Skeletal muscle tissue (tissue), 3 donors: ENCODE measurements at regions not wholly inside any gene's neighbourhood (a gene's known extent, or its start where the extent isn't known, plus 50 kb on each side); places are given as distances from the start of the nearest gene placed in this dataset.

Source experiments
- H3K27ac ChIP-seq: one replicate; pipeline ENCODE4 v1.7.0; 2013; ENCODE audit warnings: mild to moderate bottlenecking, low read depth, low read length, inconsistent platforms
- H3K27me3 ChIP-seq, 3 donors: one replicate each; pipeline ENCODE4 v1.7.0; 2013; ENCODE audit warnings: low read length in 3 of 3; ENCODE audit not compliant: control insufficient read depth in 3 of 3, insufficient read depth in 3 of 3
- H3K36me3 ChIP-seq, 3 donors: one replicate each; pipeline ENCODE4 v1.7.0; 2013; ENCODE audit warnings: low read length in 3 of 3; ENCODE audit not compliant: control insufficient read depth in 3 of 3, insufficient read depth in 3 of 3
- H3K4me1 ChIP-seq, 3 donors: one replicate each; pipeline ENCODE4 v1.7.0; 2013; ENCODE audit warnings: low read length in 3 of 3, mild to moderate bottlenecking in 3 of 3; ENCODE audit not compliant: control insufficient read depth in 3 of 3, insufficient read depth in 3 of 3
- H3K4me3 ChIP-seq, 3 donors: one replicate each; pipeline ENCODE4 v1.7.0; 2013; ENCODE audit warnings: low read length in 3 of 3
- H3K9ac ChIP-seq, 3 donors: one replicate each; pipeline ENCODE4 v1.7.0; 2013; ENCODE audit warnings: low read length in 3 of 3, mild to moderate bottlenecking in 3 of 3, moderate library complexity in 2 of 3, low read depth in 1 of 3
- H3K9me3 ChIP-seq, 3 donors: one replicate each; pipeline ENCODE4 v1.7.0; 2013; ENCODE audit warnings: low read length in 3 of 3; ENCODE audit not compliant: control insufficient read depth in 3 of 3
- donor health status: Osteomylitis.

DNA sequence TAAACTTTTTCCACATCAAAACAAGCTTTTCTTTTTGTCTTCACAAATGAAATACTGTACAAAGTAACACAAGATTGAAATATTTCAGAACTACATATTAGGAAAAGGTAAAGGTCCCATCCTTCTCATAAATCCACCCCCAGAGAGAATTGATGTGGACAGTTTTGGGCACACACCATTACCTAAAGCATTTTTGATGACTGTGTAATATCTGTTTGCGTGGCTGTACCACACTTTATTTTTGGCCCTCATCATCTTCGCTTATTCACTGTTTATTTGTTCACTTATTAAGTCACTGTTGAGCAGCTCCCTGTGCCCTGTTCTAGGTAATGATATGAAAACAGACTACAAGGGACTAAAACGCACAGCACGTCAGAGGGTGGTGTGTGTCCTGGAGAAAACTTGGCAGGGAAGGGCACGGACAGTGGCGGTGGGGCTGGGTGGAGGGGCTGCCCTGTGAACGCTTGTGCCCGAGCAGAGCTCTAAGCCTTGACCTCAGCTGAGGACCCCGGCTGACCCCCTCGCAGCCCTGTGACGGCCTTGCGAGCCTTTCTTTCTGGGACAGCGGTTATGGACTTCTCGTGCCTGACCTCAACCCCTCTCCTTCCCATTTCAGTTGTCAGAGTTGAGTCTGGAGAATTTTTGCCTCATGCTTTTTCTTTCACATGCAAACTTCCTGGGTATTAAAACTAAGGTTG lies 241.3 kb downstream of the EMX2 start:
- Histone ChIP-seq H3K27me3 (peaks cover 0 to 3% (median 0%) of the 10 kb centered on the region in 3 donors), H3K9ac (no peak overlapping the region)

DNA sequence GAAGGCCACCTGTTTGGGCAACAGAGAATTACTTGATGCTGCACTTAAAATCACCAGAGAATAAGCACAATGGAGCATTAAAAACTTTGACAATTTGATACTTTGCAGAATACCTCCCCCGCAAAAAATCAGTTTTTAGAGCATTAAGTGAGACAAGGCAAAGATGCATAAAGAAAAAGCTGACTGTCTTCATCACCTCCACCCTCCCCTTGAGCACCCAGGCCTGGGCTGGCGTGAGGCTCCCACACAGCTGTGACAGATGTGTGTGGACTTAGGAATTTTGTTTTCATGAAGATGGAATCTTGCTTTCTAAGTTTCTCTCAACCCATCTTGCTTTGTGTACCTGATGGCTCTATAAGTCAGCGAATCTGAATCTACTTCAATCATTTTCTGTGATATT lies 242.2 kb downstream of the EMX2 start:
- H3K9me3 ChIP-seq = no peaks in the 10 kb centered on the region
- H3K9ac ChIP-seq = no peak overlapping the region
- peaks cover 0 to 3% (median 2%) of the 10 kb centered on the region in 3 donors for H3K27me3 ChIP-seq
- no peak overlapping the region for H3K4me3 ChIP-seq
- no peaks in the 10 kb centered on the region for H3K36me3 ChIP-seq
- H3K27ac ChIP-seq = no peak overlapping the region
- no peaks in the 10 kb centered on the region for H3K4me1 ChIP-seq

More for the DNA sequence above, 241.3 kb downstream of the EMX2 start:
- H3K4me1 ChIP-seq = no peaks in the 10 kb centered on the region
- H3K9me3 ChIP-seq = no peaks in the 10 kb centered on the region
- H3K27ac ChIP-seq = no peak overlapping the region
- H3K36me3 ChIP-seq = no peaks in the 10 kb centered on the region
- H3K4me3 ChIP-seq = no peak overlapping the region

DNA sequence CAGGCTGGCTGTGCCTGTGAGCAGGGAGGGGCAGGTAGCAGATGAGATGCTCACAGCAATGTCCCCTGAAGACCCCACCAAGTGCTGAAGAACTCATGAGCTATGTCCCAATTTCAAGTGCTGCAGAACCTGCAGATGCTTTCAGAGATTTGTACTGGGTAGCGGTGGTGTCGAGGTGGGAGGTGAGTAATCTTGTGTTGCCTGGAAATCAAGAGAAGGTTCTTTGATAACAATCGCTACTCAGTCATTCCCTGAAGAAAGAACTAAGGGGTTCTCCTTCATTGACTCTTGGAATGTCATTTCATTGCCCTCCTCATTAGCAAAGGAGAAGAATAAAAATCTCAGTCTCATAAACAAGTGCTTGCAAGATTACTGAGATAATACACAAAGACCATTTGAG lies 246.4 kb downstream of the EMX2 start:
- Histone ChIP-seq H3K27ac (no peak overlapping the region), H3K27me3 (peaks cover 0 to 8% (median 3%) of the 10 kb centered on the region in 3 donors), H3K9me3 (no peaks in the 10 kb centered on the region), H3K4me3 (no peak overlapping the region), H3K36me3 (no peaks in the 10 kb centered on the region), H3K4me1 (no peaks in the 10 kb centered on the region), H3K9ac (no peak overlapping the region)

DNA sequence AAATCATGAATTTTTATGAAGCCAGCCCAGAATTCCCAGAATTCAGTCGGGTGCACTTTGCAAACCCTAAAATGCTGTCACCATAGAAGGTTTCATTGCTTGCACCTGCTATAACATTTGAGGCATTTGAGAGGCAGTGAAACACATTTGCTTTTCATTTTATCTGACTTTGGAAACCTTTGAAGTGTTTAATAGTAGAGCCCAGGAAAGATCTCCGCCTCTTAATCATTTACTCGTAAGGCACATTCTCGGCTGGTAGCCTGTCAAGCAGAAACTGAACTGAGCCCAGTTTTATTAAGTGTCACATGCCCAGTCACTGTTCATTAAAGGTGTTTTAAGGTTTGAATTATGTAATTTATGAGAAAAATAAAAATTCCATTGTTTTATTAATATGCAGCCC lies 247.6 kb downstream of the EMX2 start:
- peaks cover 0 to 8% (median 3%) of the 10 kb centered on the region in 3 donors for H3K27me3 ChIP-seq
- no peaks in the 10 kb centered on the region for H3K9me3 ChIP-seq
- H3K4me3 ChIP-seq = no peak overlapping the region
- H3K36me3 ChIP-seq = no peaks in the 10 kb centered on the region
- H3K4me1 ChIP-seq = no peaks in the 10 kb centered on the region
- no peak overlapping the region for H3K27ac ChIP-seq
- H3K9ac ChIP-seq = no peak overlapping the region

DNA sequence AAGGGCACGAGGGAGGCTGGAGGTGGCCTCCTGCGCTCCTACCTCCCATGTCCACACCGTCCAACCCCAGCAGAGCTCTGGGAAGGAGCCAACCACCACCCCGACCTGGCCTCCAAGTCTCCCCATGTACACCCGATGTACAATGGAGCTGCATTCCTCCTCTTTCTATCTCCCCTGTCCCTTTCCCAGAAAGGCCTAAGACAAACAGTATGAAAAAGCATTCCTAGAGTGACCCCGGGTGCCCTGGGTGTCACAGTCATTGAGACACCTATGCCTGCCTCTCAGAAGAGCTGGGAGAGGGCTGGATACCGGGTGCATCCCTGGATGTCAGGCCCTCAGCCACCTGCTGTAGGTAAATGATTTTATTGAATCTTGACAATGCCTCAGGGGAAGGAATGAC lies 248.1 kb downstream of the EMX2 start:
- Histone ChIP-seq H3K9me3 (no peaks in the 10 kb centered on the region), H3K27me3 (peaks cover 0 to 8% (median 3%) of the 10 kb centered on the region in 3 donors), H3K9ac (no peak overlapping the region), H3K36me3 (no peaks in the 10 kb centered on the region), H3K4me1 (no peaks in the 10 kb centered on the region), H3K27ac (no peak overlapping the region), H3K4me3 (no peak overlapping the region)

DNA sequence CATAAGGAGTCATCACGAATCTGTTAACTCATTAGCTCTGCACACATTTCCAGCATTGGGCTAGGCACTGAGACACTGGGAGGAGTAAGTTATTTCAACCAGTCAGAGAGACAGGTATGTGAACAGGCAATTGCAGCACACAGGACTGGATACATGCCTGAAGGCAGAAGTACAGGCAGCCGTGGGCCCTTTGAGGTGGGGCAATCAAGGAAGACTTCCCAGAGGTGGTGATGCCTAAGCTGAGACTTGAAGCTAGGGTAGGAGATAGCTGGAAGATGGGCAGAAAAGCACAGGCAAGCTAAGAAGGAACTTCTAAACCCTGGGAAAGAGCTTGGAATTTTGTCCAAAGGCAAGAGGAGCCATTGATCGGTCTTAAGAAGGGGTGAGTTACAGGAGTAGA lies 249.7 kb downstream of the EMX2 start:
- Histone ChIP-seq H3K9me3 (no peaks in the 10 kb centered on the region), H3K4me1 (no peaks in the 10 kb centered on the region), H3K36me3 (no peaks in the 10 kb centered on the region), H3K9ac (no peak overlapping the region), H3K27ac (no peak overlapping the region), H3K4me3 (no peak overlapping the region), H3K27me3 (peaks cover 0 to 8% (median 3%) of the 10 kb centered on the region in 3 donors)

DNA sequence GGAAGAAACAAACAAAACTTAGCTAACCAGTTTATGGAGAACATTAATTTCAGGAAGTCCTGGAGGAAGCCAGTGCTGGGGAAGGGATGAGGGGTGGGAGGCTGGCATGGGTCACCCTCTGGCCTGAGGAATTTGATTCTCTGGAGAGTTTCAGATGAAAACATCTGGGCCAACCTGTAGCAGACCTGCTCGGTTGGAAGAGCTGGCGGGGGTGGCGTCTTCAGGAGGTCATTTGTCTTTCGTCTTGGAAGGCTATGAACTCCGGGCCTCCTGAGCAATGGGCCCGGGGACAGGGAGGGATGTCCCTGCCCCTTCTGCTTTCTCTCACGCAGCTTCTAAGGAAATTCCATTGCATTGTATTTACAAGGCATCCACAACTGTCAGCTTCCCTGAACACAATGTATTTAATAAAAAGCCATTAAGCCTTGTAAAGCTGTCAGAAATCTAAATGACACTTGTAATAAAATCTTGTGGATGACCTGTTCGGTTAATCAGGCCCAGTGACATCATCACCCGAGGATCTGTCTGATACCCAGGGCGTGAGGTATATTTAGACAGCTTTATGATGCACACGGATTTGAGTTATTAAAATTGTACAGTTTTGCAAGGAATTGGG lies 250.5 kb downstream of the RAB11FIP2 start:
- H3K27ac ChIP-seq = no peak overlapping the region
- H3K27me3 ChIP-seq = peaks cover 0 to 4% (median under 1%) of the 10 kb centered on the region in 3 donors
- H3K36me3 ChIP-seq = no peaks in the 10 kb centered on the region
- H3K9me3 ChIP-seq = no peaks in the 10 kb centered on the region
- H3K4me1 ChIP-seq = no peaks in the 10 kb centered on the region
- no peak overlapping the region for H3K4me3 ChIP-seq
- no peak overlapping the region for H3K9ac ChIP-seq

DNA sequence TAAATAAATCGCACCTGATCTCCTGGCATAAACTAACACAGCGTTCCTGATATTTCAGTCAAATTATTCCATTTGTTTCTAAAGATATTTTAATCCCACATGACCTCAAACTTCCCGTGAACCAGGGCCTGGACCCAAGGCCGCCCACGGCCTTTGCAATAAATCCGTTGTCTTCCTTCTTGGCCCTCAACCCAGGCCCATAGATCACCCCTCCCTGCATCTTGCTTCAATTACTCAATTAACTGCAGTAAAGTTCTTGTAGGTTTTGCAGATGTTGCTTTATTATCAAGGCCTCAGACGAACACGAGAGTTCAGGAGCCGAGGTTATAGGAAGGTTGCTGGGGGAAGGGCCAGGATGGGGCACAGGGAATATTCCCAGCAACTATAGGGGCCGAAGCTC lies 249.4 kb downstream of the RAB11FIP2 start:
- Histone ChIP-seq H3K9me3 (no peaks in the 10 kb centered on the region), H3K27ac (no peak overlapping the region), H3K27me3 (peaks cover 0 to 7% (median 4%) of the 10 kb centered on the region in 3 donors), H3K4me3 (no peak overlapping the region), H3K9ac (no peak overlapping the region), H3K36me3 (no peaks in the 10 kb centered on the region), H3K4me1 (no peaks in the 10 kb centered on the region)

DNA sequence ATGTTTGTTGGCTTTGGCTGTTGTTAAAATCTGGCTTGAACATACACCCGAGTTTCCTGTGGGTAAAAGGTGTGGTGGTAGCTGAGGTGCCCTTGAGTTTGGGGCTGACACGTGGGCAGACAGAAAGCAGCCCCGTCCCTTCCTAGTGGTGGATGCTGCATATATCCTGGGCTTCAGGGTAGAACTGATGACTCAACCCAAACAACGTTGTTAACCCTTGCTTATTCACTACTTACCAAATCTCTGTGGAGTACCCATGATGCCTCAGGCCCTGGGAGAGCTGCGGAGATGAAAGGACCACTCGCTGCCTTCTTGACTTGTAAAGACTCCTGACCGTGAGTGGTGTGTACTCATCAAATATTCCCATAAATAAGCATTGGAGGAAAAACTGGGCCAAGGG lies 245.1 kb downstream of the RAB11FIP2 start:
- Histone ChIP-seq H3K36me3 (no peaks in the 10 kb centered on the region), H3K27me3 (peaks cover 0 to 19% (median 7%) of the 10 kb centered on the region in 3 donors), H3K9ac (no peak overlapping the region), H3K4me3 (no peak overlapping the region), H3K27ac (no peak overlapping the region), H3K4me1 (no peaks in the 10 kb centered on the region), H3K9me3 (no peaks in the 10 kb centered on the region)

DNA sequence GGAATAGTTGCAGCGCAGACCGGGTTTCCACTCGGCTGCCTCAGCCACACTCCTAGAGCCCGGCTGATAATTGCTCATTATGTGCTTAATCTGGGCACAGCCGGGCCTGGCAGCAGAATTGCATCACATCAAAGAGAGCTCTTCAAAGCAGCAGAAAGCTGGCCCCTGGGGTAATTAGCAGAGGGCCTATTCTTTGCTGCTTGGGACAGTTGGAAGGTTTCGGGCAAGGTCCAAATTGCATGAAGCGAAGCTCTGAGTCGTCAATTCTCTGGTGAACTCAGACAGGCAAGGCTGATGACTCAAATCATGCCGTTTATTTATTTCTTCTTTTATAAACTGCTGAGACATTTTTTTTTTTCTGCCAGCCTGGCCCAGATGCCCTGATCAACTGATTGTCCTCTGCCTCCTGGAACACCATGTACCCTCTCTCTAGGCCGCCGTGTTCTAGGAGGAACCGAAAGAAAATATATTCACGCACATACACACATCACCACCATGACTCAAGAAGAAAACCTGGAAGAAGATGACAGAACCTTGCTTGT lies 242.2 kb downstream of the RAB11FIP2 start:
- no peaks in the 10 kb centered on the region for H3K9me3 ChIP-seq
- H3K4me1 ChIP-seq = no peaks in the 10 kb centered on the region
- H3K36me3 ChIP-seq = no peaks in the 10 kb centered on the region
- no peak overlapping the region for H3K9ac ChIP-seq
- no peak overlapping the region for H3K27ac ChIP-seq
- no peak overlapping the region for H3K4me3 ChIP-seq
- peaks cover 0 to 19% (median 7%) of the 10 kb centered on the region in 3 donors for H3K27me3 ChIP-seq
